GM21737 (cell line): ENCODE measurements at regions not wholly inside any gene's neighbourhood (a gene's known extent, or its start where the extent isn't known, plus 50 kb on each side); places are given as distances from the start of the nearest gene placed in this dataset.
"Not testable (repeated sequence)": the region's sequence is repeated elsewhere in the genome, so short reads cannot be mapped to it uniquely, and the experiment has no call there.

ENCODE experiments used
- ATAC-seq: cut with Tn5 transposase; IDR thresholded peaks from one replicate; pipeline ENCODE4 v1.9.1; 2021; ENCODE audit warnings: mild to moderate bottlenecking, moderate library complexity; ENCODE audit not compliant: unreplicated experiment

DNA sequence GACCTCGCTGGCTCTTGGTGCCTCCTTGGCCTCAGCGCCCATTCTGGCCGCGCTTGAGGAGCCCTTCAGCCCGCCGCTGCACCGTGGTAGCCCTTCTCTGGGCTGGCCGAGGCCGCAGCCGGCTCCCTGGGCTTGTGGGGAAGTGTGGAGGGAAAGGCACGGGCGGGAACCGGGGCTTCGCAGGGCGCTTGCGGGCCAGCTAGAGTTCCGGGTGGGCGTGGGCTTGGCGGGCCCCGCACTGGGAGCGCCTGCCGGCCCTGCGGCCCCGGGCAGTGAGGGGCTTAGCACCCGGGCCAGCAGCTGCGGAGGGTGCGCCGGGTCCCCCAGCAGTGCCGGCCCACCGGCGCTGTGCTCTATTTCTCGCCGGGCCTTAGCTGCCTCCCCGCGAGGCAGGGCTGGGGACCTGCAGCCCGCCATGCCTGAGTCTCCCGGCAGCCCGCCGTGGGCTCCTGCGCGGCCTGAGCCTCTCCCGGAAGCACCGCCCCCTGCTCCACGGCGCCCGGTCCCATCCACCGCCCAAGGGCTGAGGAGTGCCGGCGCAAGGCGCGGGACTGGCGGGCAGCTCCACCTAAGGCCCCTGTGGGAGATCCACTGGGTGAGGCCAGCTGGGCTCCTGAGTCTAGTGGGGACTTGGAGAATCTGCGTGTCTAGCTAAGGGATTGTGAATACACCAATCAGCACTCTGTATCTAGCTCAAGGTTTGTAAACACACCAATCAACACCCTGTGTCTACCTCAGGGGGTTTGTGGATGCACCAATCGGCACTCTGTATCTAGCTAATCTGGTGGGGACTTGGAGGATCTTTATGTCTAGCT is 141.1 kb downstream of the SLCO4C1 start:
- not testable (repeated sequence) for ATAC-seq

DNA sequence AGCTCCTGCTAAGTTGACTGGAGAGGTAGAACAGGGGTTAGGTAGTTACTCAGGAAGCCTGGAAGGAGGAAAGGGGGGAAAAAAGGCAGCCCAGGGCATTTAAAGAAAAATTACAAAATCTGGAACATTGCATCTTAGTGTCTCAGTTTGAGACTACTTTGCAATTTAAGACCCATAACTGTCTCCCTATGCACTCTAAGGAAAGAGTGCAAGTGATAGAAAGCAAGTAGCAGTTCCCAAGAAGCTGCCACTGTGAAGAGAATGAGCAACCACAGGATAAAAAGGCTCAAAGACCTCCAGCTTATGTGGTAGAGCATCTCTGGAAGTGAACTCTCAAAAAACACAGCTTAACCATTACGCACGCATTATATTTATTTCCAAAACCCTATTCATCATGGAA is 141.8 kb downstream of the SLCO4C1 start:
- ATAC-seq, result no peak

DNA sequence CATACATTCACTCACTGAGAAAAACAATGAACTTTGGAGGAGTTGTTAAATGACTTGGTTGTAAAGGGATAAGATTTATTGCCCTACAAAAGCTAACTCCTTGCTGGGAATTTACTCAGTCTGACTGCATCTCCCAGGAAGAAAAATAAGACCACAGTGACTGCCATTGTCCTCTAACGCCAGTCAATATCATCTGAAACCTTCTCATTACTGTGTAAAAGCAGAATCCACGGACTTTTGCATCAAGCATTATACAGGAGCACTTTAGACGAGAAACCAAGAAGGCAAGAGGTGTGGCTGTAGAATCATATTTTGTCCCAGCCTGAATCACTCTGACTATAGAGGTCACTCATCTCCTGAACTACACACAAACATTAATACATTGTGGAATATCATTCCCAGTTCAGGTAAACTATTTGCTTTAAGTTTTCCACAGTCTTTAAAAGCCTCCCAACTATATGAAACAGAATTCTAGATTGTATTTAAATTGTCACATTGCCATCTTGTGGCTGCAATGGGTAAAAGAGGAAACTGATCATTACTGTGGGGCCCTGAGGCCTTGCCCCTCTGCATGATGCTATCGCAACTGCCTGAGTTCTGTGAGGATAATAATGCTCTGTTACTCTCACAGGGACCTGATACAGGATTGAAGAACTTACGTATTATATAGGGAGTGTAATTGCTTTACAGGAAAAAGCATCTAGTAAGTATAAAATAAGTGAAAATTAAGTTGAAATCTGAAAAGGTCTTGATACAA is 142.9 kb downstream of the SLCO4C1 start:
- no peak for ATAC-seq

DNA sequence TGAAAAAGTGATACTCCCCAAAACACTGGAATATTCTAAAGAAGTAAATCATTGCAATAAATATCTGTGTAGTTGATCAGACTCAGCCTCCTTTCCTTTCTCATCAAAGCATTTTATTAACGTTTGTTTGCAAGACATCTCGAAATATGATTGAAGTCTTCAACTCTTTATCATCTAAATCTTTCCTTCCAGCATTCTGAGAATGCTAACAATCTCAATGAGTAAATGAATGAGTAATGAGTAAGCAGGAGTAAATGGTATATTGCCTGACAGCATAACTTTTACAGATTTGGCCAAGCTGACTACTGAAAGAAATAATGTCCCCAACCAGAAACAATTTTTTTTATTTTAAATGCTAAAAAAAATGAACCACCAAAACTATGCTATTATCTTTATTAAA is 157.1 kb downstream of the SLCO4C1 start:
- ATAC-seq, result no peak

DNA sequence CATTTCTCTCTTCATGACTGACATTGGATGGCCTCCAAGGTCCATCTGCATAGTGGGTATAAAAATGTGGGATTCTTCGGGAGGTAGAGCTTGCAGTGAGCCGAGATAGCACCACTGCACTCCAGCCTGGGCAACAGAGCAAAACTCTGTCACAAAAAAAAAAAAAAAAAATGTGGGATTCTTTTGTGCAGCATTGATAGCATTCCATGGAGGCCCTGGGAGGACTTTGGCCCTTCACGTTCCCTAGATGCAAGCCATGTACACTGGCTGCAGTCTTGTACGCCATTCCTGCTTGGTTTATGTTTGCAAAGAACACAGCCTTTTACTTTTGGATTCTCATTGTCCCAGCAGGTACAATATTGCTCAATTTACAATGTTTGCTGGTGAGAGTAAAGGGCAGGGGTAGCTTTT is 157.8 kb downstream of the SLCO4C1 start:
- no peak for ATAC-seq

DNA sequence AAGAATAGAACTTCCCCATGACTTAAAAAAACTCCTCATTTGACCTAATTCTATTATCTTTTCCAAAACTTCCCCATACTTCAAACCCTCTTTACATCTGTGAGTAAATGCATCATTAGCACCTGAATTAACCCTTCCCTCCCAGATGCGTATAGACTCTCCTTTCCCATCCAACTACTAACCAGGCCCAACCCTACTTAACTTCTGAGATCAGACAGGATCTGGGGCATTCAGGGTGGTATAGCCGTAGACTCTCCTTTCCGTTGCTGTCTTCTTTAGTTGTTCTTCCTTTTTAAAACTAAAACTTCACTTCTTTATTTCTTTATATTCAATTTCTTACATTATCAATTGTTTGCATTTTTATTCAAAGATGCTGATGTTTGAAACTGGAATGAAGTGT is 165.2 kb downstream of the SLCO4C1 start:
- no peak for ATAC-seq

DNA sequence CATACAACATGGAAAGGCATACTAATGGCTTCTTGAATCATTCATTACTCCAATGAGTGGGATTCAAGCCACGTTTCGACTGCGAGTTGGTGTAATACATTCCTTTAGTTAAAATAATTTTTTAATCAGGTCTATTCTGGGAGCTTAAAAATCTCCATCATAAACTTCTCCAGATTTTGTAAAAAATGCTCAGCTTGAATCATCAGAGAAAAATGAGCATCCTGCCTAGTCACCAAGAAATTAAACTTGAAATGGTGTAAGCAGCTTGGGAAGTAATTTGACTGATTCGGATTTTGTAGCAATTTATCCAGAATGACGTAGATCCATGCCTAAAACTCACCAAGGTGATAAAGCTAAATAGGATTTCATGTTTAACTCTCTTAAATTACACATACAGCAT is 165.7 kb downstream of the SLCO4C1 start:
- ATAC-seq, result no peak

DNA sequence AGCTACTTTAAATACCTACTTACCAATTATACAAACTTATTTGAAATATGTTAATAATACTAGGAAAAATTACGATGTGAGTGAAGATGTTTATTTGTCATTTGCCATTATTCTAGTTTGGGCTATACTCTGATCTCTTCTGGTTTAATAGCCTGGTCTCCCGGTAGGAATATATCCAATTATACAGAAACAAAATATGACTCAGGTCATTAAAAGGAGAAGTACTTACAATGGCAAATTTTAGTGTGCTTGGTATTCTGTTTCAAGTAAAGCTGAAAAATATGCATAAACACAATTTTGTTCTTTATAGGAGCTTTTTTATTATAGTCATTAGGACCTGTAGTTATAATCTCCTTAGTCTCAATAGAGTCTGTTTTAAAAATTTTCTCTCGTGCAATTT is 176.8 kb downstream of the SLCO4C1 start:
- ATAC-seq, result no peak

DNA sequence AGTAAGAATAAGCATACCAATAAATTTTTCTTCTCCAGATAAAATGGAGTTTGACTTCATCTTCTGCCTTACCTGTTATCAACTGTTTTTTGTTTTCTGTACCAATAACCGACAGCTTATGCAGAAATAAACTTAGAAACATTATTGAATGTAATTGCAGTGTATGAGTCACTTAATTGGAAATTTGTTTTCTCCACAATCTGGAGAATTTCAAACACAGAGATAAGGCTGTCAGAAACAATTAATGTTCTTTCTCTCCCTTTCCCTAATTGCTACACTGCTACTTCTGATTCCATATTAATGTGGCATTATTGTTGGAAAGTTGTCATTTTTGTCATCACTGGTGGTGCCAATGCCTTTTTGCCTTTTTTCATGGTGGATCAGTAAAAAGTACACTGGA is 180.3 kb downstream of the SLCO4C1 start:
- ATAC-seq, result no peak

DNA sequence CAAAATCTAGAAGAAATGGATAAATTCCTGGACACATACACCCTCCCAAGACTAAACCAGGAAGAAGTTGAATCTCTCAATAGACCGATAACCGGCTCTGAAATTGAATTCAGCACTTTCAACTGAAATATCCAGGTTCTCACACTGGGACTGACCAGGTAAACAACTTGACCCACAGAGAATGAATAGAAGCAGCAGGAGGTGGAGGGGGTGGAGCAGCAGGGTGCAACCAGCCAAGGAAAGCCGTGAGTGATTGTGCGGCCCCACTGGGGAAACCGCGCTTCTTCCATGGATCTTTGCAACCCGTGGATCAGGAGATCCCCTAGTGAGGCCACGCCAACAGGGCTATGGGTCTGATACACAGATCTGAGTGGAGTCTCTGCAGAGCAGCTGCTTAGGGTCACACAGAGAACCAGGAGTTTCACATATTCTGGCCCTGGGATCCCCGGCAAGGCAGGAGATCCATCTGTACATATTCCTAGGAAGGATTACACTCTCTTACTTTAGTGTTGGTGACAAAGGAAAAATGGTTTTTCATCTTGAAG is 181.5 kb downstream of the SLCO4C1 start:
- no peak for ATAC-seq

DNA sequence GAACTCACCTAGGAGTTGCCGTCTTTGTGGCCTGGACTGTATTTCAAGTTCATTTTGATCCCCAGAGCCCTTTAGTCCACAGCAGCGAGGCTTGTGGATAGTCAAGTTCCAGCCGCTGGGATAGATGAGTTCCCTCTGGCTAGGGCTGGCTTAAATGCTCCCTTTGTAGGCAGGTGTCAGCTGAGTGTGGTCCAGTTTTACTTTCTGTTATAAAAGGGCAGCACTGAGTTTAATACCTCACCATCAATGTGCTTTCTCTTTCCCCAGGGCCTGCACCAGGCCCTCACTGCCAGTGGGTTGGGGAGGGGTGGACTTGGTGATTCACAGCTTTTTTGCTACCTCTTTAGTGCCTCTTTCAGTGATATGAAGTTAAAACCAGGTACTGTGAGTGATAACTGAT is 188.2 kb downstream of the SLCO4C1 start:
- no peak for ATAC-seq

DNA sequence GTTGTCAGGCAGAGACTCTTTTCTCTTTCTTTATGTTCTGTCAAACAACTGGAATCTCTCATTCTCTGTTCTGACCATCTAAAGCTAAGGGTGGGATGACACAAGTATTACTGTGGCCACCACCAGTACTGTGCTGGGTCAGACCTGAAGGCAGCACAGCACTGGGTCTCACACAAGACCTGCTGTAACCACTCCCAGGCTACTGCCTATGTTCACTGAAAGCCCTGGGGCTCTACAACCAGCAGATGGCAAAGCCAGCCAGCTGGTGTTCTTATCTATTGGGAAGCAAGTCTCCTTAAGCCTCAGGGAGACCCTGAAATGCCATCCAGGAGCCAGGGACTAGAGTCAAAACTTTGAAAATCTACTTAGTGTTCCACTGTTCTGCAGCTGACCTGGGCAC is 189.5 kb downstream of the SLCO4C1 start:
- ATAC-seq, result no peak

DNA sequence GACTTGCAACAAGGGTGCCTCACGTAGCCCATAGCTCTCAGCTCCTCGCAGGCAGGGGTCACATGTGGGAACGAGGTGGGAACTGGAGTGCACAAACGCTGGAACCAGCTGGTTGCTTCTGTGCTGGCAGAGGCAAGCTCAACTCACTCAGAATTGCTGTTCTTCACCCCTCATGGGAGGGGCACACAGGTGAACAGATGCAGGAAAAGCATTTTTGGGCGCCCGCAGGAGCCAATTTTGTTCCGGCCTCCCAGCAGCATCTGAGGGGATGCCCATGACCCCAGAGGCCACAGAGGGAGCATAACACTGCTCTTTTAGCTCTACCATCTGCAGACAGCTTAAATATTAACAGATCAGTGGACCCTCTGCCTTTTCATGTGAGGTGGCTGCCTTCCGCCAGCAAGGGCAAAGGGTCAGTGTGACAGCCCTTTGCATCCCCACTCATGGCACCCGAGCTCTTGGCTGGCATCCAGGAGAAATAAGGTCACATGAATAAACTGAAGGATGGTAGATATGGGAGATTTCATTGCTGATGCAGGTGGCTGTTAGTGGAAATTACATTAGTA is 196.2 kb downstream of the SLCO4C1 start:
- ATAC-seq, result no peak

DNA sequence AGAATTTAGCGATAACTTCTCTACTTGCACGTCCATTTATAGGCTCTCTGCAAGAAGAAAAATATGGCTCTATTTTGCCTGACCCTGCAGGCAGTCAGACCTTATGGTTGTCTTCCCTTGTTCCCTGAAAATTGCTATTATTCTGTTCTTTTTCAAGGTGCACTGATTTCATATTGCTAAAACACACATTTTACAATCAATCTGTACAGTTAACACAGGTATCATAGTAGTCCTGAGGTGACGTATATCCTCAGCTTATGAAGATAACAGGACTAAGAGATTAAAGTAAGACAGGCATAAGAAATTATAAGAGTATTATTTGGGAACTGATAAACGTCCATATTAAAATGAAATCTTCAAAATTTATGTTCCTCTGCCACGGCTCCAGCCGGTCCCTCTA is 197.0 kb downstream of the SLCO4C1 start:
- not testable (repeated sequence) for ATAC-seq

DNA sequence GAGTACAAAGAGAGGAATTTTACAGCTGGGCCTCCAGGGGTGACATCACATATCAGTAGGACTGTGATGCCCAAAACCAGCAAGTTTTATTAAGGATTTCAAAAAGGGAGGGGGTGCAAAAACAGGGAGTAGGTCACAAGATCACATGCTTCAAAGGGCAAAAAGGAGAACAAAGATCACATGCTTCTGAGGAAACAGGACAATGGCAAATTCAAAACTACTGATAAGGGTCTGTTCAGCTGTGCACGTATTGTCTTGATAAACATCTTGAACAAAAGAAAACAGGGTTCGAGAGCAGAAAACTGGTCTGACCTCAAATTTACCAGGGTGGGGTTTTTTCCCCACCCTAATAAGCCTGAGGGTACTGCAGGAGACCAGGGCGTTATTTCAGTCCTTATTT is 197.5 kb downstream of the SLCO4C1 start:
- ATAC-seq, result not testable (repeated sequence)

DNA sequence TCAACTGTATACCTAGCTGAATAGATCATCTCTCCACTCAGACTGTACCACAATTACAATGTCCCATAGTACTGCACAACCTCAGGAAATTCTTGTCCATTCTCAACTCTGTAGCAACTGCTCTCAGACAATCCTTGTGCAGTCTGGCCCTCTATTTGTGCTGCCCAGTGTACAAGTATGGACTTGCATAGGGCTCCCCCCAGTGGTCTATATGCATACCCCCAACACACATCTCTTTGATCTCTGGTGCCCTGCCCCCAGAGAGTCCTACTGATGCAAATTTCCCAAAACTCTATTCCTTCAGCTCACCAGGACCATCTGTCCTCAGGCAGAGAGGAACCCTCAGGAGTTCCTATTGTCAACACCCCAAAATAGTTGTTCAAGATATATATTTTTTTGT is 205.3 kb downstream of the SLCO4C1 start:
- peak; percentile 81 for ATAC-seq

DNA sequence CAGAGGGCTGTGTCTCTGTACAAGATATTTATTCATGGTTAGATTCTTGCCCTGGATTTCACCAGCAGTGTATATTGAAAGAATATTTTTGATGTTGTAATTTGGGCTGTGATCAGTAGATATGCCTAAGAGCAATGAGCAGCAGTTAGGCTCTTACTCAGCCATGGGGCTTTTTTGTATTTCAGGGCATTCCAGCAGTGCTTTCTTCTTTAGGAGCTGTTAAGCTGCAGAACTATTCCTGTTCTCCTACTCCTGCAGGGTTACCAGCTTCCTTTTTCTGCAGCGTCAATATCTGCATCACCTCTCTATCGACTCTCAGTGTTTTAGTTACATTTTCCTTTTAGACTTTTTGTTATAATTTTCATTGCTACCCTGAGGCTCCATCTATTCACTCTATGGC is 206.2 kb downstream of the SLCO4C1 start:
- ATAC-seq, result no peak

DNA sequence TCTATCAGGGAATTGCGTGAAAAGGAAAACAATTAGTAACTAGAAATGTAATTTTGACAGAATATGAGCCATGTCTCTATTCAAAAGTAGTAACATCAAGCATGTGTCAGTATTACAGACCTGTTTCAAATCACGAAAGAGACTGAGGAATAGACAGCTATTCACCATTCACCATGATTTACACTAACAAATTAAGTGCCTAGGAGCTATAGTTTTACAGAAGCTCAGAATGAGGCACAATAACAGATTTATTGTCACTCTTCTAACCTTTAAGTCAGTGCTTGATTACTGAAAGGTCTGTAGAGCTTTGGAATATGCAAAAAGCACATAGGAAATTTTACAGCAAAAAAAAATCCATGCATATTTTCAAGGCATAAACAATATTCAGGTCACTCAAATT is 208.2 kb downstream of the SLCO4C1 start:
- ATAC-seq, result no peak

DNA sequence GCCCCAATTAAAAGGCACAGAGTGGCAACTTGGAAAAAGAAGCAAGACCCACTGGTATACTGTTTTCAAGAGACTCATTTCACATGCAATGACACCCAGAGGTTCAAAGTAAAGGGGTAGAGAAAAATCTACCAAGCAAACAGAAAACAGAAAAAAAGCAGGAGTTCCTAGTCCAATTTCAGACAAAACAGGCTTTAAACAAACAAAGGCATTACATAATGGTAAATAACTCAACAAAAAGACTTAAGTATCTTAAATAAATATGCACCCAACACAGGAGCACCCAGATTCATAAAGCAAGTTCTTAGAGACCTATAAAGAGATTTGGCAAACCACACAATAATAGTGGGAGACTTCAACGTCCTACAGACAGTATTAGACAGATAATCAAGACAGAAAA is 215.8 kb downstream of the SLCO4C1 start:
- ATAC-seq, result no peak

DNA sequence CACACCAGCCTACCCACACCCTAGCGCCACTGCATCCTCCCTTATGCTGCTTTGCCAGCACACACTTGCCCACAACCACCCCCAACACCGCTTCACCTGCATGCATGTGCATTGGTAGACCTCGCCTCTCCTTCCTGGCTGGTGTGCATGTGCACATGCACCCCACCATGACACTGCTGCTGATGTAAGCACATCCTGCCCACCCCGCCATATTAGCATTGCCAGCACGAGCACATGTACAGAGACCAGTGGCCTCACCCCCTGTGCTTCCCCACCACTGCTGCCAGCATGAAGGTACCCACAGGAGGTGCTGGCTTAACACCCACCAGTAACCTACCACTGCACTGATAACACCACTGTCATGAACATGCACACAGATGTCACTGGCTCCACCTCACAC is 218.2 kb downstream of the SLCO4C1 start:
- ATAC-seq, result no peak

DNA sequence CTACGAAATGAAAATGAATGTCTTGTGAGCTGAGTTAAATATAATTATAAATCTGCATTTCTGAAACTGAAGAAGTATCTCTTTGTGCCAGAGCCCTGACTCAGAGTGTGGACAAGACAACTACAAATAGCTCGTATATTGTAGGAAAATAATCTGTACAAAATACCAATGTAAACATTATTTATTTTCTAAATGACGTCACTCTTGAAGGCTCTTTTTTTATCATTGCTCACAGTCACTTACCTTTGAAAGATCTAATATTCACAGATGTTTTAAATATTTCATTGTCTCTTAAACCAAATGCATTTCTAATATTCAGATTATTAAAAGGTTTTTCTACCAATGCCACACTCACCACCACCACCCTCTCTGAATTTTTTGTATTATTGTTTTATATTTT is 226.1 kb downstream of the SLCO4C1 start:
- ATAC-seq, result no peak

DNA sequence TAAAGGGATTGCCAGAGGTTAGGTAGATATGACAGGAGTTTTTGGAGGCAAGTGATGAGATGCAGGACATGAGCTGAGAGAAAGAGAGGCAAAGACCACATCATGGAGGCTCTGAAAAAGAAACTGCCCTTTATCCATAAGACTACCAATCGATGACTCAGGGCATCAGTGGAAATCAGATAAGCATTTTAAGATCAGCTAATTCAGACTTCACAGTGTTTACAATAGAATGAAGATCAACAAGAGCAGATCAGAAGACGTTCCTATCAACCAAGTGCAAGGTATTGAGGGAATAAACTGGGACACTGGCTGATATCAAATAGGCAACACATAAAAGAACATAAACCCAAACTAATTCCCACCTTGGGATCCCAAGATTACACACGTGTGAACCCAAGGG is 227.2 kb downstream of the SLCO4C1 start:
- ATAC-seq, result no peak
